Trophoblast cell (in vitro differentiated cells and primary cell): ENCODE measurements at regions not wholly inside any gene's neighbourhood (a gene's known extent, or its start where the extent isn't known, plus 50 kb on each side); places are given as distances from the start of the nearest gene placed in this dataset.

ENCODE experiments used
- DNase-seq, 2 donors: peaks; one replicate each; pipeline ENCODE4 v3.0.0-alpha.2; 2016
- H2AFZ ChIP-seq: 2 replicates; pipeline ENCODE4 v1.6.1; 2013; ENCODE audit warnings: low read length, moderate library complexity, mild to moderate bottlenecking; ENCODE audit not compliant: insufficient read depth, poor library complexity
- H2AK5ac ChIP-seq: 2 replicates; pipeline ENCODE4 v1.6.1; 2013; ENCODE audit warnings: mild to moderate bottlenecking, low read length
- H2BK120ac ChIP-seq: 2 replicates; pipeline ENCODE4 v1.6.1; 2013; ENCODE audit warnings: low read length, mild to moderate bottlenecking, moderate library complexity; ENCODE audit not compliant: insufficient read depth, poor library complexity
- H2BK12ac ChIP-seq: 2 replicates; pipeline ENCODE4 v1.6.1; 2013; ENCODE audit warnings: mild to moderate bottlenecking, low read length, moderate library complexity
- H2BK5ac ChIP-seq: 2 replicates; pipeline ENCODE4 v1.6.1; 2013; ENCODE audit warnings: low read length, low read depth, moderate library complexity, mild to moderate bottlenecking; ENCODE audit not compliant: poor library complexity
- H3K14ac ChIP-seq: 2 replicates; pipeline ENCODE4 v1.6.1; 2013; ENCODE audit warnings: mild to moderate bottlenecking, low read length
- H3K18ac ChIP-seq: 2 replicates; pipeline ENCODE4 v1.6.1; 2013; ENCODE audit warnings: mild to moderate bottlenecking, low read length
- H3K23ac ChIP-seq: 2 replicates; pipeline ENCODE4 v1.6.1; 2013; ENCODE audit warnings: low read length
- H3K27ac ChIP-seq: 2 replicates; pipeline ENCODE4 v1.5.1; 2013; ENCODE audit warnings: low read depth, mild to moderate bottlenecking, inconsistent platforms, low read length, moderate library complexity
- H3K27me3 ChIP-seq: 2 replicates; pipeline ENCODE4 v1.6.1; 2013; ENCODE audit warnings: inconsistent platforms, mild to moderate bottlenecking, low read length, moderate library complexity; ENCODE audit not compliant: insufficient read depth
- H3K36me3 ChIP-seq, 2 experiments: 1 replicate in 1 of 2; 2 replicates in 1 of 2; pipeline ENCODE4 v1.6.1; 2013; ENCODE audit warnings: low read length in 2 of 2, mild to moderate bottlenecking in 2 of 2, moderate library complexity in 1 of 2; ENCODE audit not compliant: insufficient read depth in 2 of 2, control insufficient read depth in 1 of 2
- H3K4ac ChIP-seq: 2 replicates; pipeline ENCODE4 v1.6.1; 2013; ENCODE audit warnings: low read depth, mild to moderate bottlenecking, low read length, moderate library complexity
- H3K4me1 ChIP-seq, 2 experiments: 1 replicate in 1 of 2; 2 replicates in 1 of 2; pipeline ENCODE4 v1.6.1; 2013; ENCODE audit warnings: low read length in 2 of 2, mild to moderate bottlenecking in 2 of 2, moderate library complexity in 1 of 2; ENCODE audit not compliant: insufficient read depth in 2 of 2, control insufficient read depth in 1 of 2
- H3K4me2 ChIP-seq: 2 replicates; pipeline ENCODE4 v1.6.1; 2013; ENCODE audit warnings: inconsistent platforms, mild to moderate bottlenecking, low read length, moderate library complexity
- H3K4me3 ChIP-seq: 2 replicates; pipeline ENCODE4 v1.5.1; 2013; ENCODE audit warnings: mild to moderate bottlenecking, low read depth, low read length, inconsistent platforms
- H3K79me1 ChIP-seq: one replicate; pipeline ENCODE4 v1.6.1; 2013; ENCODE audit warnings: low read length
- H3K79me2 ChIP-seq: 2 replicates; pipeline ENCODE4 v1.6.1; 2013; ENCODE audit warnings: low read length, mild to moderate bottlenecking; ENCODE audit not compliant: control insufficient read depth, insufficient read depth, poor library complexity
- H3K9ac ChIP-seq: 2 replicates; pipeline ENCODE4 v1.6.1; 2013; ENCODE audit warnings: mild to moderate bottlenecking, low read length
- H3K9me3 ChIP-seq: 2 replicates; pipeline ENCODE4 v1.6.1; 2013; ENCODE audit warnings: low read depth, mild to moderate bottlenecking, control low read depth, inconsistent platforms, low read length; ENCODE audit not compliant: insufficient read depth
- H4K12ac ChIP-seq: 2 replicates; pipeline ENCODE4 v1.6.1; 2013; ENCODE audit warnings: low read depth, mild to moderate bottlenecking, low read length, moderate library complexity
- H4K8ac ChIP-seq: 2 replicates; pipeline ENCODE4 v1.6.1; 2013; ENCODE audit warnings: low read depth, mild to moderate bottlenecking, low read length, moderate library complexity
- H4K91ac ChIP-seq: one replicate; pipeline ENCODE4 v1.6.1; 2013; ENCODE audit warnings: low read depth, mild to moderate bottlenecking, low read length, moderate library complexity
- WGBS: extraction: QIAGEN DNeasy Blood & Tissue Kit; methylation state at CpG from one replicate; pipeline ENCODE4 v1.1.7; 2013; ENCODE audit warnings: missing lambda C conversion rate; ENCODE audit not compliant: insufficient read length, insufficient coverage; ENCODE audit errors: extremely low coverage; 5-methylcytosine and 5-hydroxymethylcytosine counted together

GRCh38 chr5:2631758-2632157, 119.7 kb downstream of the IRX2 start:
- no CpG with 5 or more reads among the region's 11 CpGs for WGBS
- Histone ChIP-seq H3K79me1 (no peaks in the 10 kb centered on the region), H3K14ac (no peak overlapping the region), H3K9ac (no peak overlapping the region), H2BK12ac (no peak overlapping the region), H3K9me3 (no peaks in the 10 kb centered on the region), H3K4me3 (no peak overlapping the region), H4K91ac (no peak overlapping the region), H3K23ac (no peak overlapping the region), H3K4ac (no peak overlapping the region), H3K36me3 (no peaks in the 10 kb centered on the region), H4K12ac (no peak overlapping the region), H3K4me1 (no peaks in the 10 kb centered on the region), H2AFZ (no peak overlapping the region), H3K27ac (no peak overlapping the region), H3K79me2 (no peaks in the 10 kb centered on the region), H2BK120ac (no peak overlapping the region), H3K4me2 (no peak overlapping the region), H3K18ac (no peak overlapping the region), H3K27me3 (no peaks in the 10 kb centered on the region), H2AK5ac (no peak overlapping the region), H2BK5ac (no peak overlapping the region), H4K8ac (no peak overlapping the region)
- no peak for DNase-seq

GRCh38 chr5:2629045-2629444, 122.4 kb downstream of the IRX2 start:
- DNase-seq: no peak
- no peak overlapping the region for H3K27ac ChIP-seq
- H3K4me3 ChIP-seq: no peak overlapping the region

GRCh38 chr5:2627867-2628266, 123.6 kb downstream of the IRX2 start:
- WGBS: no CpG with 5 or more reads among the region's 13 CpGs

More at GRCh38 chr5:2629045-2629444, 122.4 kb downstream of the IRX2 start:
- no peak overlapping the region for H2BK120ac ChIP-seq
- no peaks in the 10 kb centered on the region for H3K79me2 ChIP-seq
- no peaks in the 10 kb centered on the region for H3K79me1 ChIP-seq
- no peak overlapping the region for H2BK12ac ChIP-seq
- H3K14ac ChIP-seq: no peak overlapping the region
- H3K9ac ChIP-seq: no peak overlapping the region
- H4K12ac ChIP-seq: no peak overlapping the region
- no peak overlapping the region for H2AK5ac ChIP-seq
- H2AFZ ChIP-seq: no peak overlapping the region
- no peaks in the 10 kb centered on the region for H3K9me3 ChIP-seq
- H4K8ac ChIP-seq: no peak overlapping the region
- H3K18ac ChIP-seq: no peak overlapping the region
- no peaks in the 10 kb centered on the region for H3K27me3 ChIP-seq
- H4K91ac ChIP-seq: no peak overlapping the region
- no peak overlapping the region for H3K4me2 ChIP-seq
- WGBS: no CpG with 5 or more reads among the region's 7 CpGs
- H2BK5ac ChIP-seq: no peak overlapping the region
- H3K4ac ChIP-seq: no peak overlapping the region
- H3K23ac ChIP-seq: no peak overlapping the region
- no peaks in the 10 kb centered on the region for H3K4me1 ChIP-seq
- H3K36me3 ChIP-seq: no peaks in the 10 kb centered on the region

GRCh38 chr5:2626572-2626971, 124.9 kb downstream of the IRX2 start:
- WGBS: no CpG with 5 or more reads among the region's 2 CpGs
- H2BK120ac ChIP-seq: no peak overlapping the region
- no peak overlapping the region for H4K8ac ChIP-seq
- H3K14ac ChIP-seq: no peak overlapping the region
- H3K23ac ChIP-seq: no peak overlapping the region
- H4K91ac ChIP-seq: no peak overlapping the region
- no peak overlapping the region for H3K18ac ChIP-seq
- no peak overlapping the region for H2BK12ac ChIP-seq
- no peak overlapping the region for H3K4me3 ChIP-seq
- H2BK5ac ChIP-seq: no peak overlapping the region
- no peak overlapping the region for H3K4me2 ChIP-seq
- H3K9me3 ChIP-seq: peaks cover 1% of the 10 kb centered on the region
- H3K79me2 ChIP-seq: no peaks in the 10 kb centered on the region
- no peak overlapping the region for H4K12ac ChIP-seq
- H3K9ac ChIP-seq: no peak overlapping the region
- no peak overlapping the region for H2AFZ ChIP-seq
- no peaks in the 10 kb centered on the region for H3K4me1 ChIP-seq
- H3K4ac ChIP-seq: no peak overlapping the region
- no peak overlapping the region for H3K27ac ChIP-seq
- H3K79me1 ChIP-seq: no peaks in the 10 kb centered on the region
- no peaks in the 10 kb centered on the region for H3K36me3 ChIP-seq
- H2AK5ac ChIP-seq: no peak overlapping the region
- no peaks in the 10 kb centered on the region for H3K27me3 ChIP-seq
- DNase-seq: peak; percentile 76 to 93

More at GRCh38 chr5:2627867-2628266, 123.6 kb downstream of the IRX2 start:
- Histone ChIP-seq H3K18ac (no peak overlapping the region), H3K27ac (no peak overlapping the region), H3K4ac (no peak overlapping the region), H4K12ac (no peak overlapping the region), H3K36me3 (no peaks in the 10 kb centered on the region), H2BK120ac (no peak overlapping the region), H3K14ac (no peak overlapping the region), H2AFZ (no peak overlapping the region), H4K8ac (no peak overlapping the region), H3K4me2 (no peak overlapping the region), H3K79me1 (no peaks in the 10 kb centered on the region), H3K9ac (no peak overlapping the region), H3K9me3 (peaks cover 1% of the 10 kb centered on the region), H3K27me3 (no peaks in the 10 kb centered on the region), H2BK12ac (no peak overlapping the region), H3K79me2 (no peaks in the 10 kb centered on the region), H4K91ac (no peak overlapping the region), H3K23ac (no peak overlapping the region), H3K4me3 (no peak overlapping the region), H3K4me1 (no peaks in the 10 kb centered on the region), H2AK5ac (no peak overlapping the region), H2BK5ac (no peak overlapping the region)
- no peak for DNase-seq
